ENCODE measurements at regions not wholly inside any gene's neighbourhood (a gene's known extent, or its start where the extent isn't known, plus 50 kb on each side); places are given as distances from the start of the nearest gene placed in this dataset.

DNA sequence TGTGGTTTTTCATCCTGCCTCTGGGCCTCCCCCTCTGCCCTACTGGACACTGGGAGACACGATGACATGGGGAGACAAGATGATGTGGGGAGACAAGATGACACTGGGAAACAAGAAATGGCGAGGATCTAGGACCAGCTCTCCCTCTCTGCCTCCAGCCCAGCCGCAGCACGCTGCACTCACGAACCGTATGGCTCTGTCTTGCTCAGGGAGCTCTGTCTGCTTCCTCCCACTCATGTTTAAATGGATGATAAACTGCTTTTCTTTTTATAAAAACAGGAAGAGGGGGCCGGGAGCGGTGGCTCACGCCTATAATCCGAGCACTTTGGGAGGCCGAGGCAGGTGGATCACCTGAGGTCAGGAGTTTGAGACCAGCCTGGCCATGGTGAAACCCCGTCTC is 73.7 kb downstream of the SPATA31D1 start:
- Histone ChIP-seq H3K36me3 (ENCODE audit: control insufficient read depth, low read length) (no peaks in the 10 kb centered on the region), H3K79me2 (ENCODE audit: control insufficient read depth, low read length) (no peaks in the 10 kb centered on the region)

DNA sequence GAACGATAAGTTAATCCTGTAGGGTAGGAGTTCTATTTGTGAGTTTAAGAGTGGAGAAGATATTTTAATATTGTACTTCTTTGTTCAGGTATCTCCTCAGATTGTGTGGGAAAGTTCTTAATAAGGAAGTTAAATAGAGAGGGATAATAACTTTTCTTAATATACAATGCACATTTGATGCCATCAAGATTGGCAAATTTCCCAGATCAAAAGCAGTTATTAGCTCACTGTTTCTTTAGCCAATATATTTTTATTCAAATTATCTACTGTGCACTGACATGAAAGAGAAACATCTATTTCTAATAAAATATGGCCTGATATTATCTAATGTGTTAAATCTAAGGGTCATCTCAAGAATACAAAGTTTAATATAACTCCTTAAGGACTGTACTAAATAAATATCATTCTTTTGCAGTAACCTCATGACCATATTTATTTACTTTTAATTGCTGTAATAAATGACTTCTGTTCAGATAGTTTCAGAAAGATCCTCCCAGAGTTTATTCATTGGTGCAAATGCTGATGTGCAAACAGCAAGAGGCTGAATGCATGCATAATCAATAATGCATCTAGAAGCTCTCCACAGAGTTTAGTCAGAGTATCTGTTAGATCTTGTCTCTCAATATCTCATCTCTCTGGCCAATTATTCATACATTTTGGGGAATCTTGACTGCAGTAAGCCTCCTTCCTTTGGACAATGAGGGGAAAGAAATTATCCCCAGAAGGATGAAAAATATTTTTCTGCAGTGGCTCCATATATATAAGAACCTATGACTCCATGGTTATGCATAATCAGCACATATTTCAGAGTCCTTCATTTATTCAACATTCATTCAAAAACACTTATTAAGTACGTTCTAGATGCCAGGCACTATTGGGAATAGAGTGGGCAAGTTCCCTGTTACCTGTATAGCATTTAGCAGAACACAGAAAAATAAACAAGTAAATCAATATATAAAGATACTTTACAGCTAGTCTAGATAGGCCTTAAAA is 85.3 kb downstream of the SPATA31D1 start:
- no peak overlapping the region for H3K27ac ChIP-seq (ENCODE audit: low read depth, low read length)
- no peaks in the 10 kb centered on the region for H3K79me2 ChIP-seq (ENCODE audit: control insufficient read depth, low read length)
- TF ChIP-seq, protein P1, sequence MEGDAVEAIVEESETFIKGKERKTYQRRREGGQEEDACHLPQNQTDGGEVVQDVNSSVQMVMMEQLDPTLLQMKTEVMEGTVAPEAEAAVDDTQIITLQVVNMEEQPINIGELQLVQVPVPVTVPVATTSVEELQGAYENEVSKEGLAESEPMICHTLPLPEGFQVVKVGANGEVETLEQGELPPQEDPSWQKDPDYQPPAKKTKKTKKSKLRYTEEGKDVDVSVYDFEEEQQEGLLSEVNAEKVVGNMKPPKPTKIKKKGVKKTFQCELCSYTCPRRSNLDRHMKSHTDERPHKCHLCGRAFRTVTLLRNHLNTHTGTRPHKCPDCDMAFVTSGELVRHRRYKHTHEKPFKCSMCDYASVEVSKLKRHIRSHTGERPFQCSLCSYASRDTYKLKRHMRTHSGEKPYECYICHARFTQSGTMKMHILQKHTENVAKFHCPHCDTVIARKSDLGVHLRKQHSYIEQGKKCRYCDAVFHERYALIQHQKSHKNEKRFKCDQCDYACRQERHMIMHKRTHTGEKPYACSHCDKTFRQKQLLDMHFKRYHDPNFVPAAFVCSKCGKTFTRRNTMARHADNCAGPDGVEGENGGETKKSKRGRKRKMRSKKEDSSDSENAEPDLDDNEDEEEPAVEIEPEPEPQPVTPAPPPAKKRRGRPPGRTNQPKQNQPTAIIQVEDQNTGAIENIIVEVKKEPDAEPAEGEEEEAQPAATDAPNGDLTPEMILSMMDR (IDR thresholded peaks at IDR 0.05; ENCODE audit: low read depth, low read length, poor library complexity, severe bottlenecking), result no peak
- no peak for TF ChIP-seq EZH2phosphoT487 (IDR thresholded peaks at IDR 0.05; ENCODE audit: borderline replicate concordance, low read length)
- no peak overlapping the region for H3K4me3 ChIP-seq (ENCODE audit: low read length)
- no peaks in the 10 kb centered on the region for H3K9me3 ChIP-seq (ENCODE audit: control insufficient read depth, insufficient read depth, low read length)
- no peaks in the 10 kb centered on the region for H3K36me3 ChIP-seq (ENCODE audit: control insufficient read depth, low read length)
- H3F3A ChIP-seq (ENCODE audit: control insufficient read depth, insufficient read depth), result no peaks in the 10 kb centered on the region
- no peaks in the 10 kb centered on the region for H3K4me1 ChIP-seq (ENCODE audit: control insufficient read depth, low read length)
- H4K20me1 ChIP-seq (ENCODE audit: control insufficient read depth, insufficient read depth, low read depth, low read length), result no peaks in the 10 kb centered on the region
- H3K9me2 ChIP-seq (replicated peaks; ENCODE audit: control insufficient read depth, low read length), result no peaks in the 10 kb centered on the region
- no peak overlapping the region for H3K4me2 ChIP-seq (ENCODE audit: low read length)
- no peaks in the 10 kb centered on the region for H3K27me3 ChIP-seq (ENCODE audit: control insufficient read depth, low read length)

More for the DNA sequence above, 73.7 kb downstream of the SPATA31D1 start:
- H3F3A ChIP-seq (ENCODE audit: control insufficient read depth, insufficient read depth), result no peaks in the 10 kb centered on the region
- TF ChIP-seq, protein P1 (IDR thresholded peaks at IDR 0.05; ENCODE audit: low read depth, low read length, poor library complexity, severe bottlenecking), result no peak
- no peak for TF ChIP-seq EZH2phosphoT487 (IDR thresholded peaks at IDR 0.05; ENCODE audit: borderline replicate concordance, low read length)
- no peaks in the 10 kb centered on the region for H3K4me1 ChIP-seq (ENCODE audit: control insufficient read depth, low read length)
- H3K4me3 ChIP-seq (ENCODE audit: low read length), result no peak overlapping the region
- H3K27me3 ChIP-seq (ENCODE audit: control insufficient read depth, low read length), result no peaks in the 10 kb centered on the region
- H3K9me3 ChIP-seq (ENCODE audit: control insufficient read depth, insufficient read depth, low read length), result no peaks in the 10 kb centered on the region
- no peak overlapping the region for H3K27ac ChIP-seq (ENCODE audit: low read depth, low read length)
- no peak overlapping the region for H3K4me2 ChIP-seq (ENCODE audit: low read length)
- no peaks in the 10 kb centered on the region for H3K9me2 ChIP-seq (replicated peaks; ENCODE audit: control insufficient read depth, low read length)
- H4K20me1 ChIP-seq (ENCODE audit: control insufficient read depth, insufficient read depth, low read depth, low read length), result no peaks in the 10 kb centered on the region

DNA sequence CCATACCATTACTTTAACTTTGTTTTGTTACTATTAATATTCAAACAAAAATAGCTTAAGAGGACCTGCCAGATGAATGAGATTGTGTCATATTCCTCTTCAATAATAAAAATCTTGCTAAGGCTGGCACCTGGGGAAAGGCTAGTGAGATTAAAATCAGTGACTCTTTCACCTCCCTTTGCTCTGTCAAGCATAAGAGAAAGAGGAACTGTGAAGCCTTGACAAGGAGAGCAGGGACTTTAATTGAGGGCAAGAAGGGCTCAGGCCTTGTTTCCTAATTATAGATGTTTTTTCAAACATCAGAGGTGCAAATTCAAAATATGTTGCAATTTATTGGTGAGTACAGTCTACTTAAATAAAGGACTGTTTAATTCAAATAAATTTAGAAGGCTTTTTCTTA is 91.7 kb downstream of the SPATA31D1 start:
- TF ChIP-seq EZH2phosphoT487 (IDR thresholded peaks at IDR 0.05; ENCODE audit: borderline replicate concordance, low read length), result no peak
- H3K27ac ChIP-seq (ENCODE audit: low read depth, low read length), result no peak overlapping the region
- H3K4me3 ChIP-seq (ENCODE audit: low read length), result no peak overlapping the region
- H3K4me1 ChIP-seq (ENCODE audit: control insufficient read depth, low read length), result no peaks in the 10 kb centered on the region
- no peaks in the 10 kb centered on the region for H3K36me3 ChIP-seq (ENCODE audit: control insufficient read depth, low read length)
- no peaks in the 10 kb centered on the region for H3K79me2 ChIP-seq (ENCODE audit: control insufficient read depth, low read length)
- no peaks in the 10 kb centered on the region for H3K9me2 ChIP-seq (replicated peaks; ENCODE audit: control insufficient read depth, low read length)
- H3K4me2 ChIP-seq (ENCODE audit: low read length), result no peak overlapping the region
- no peaks in the 10 kb centered on the region for H3K27me3 ChIP-seq (ENCODE audit: control insufficient read depth, low read length)
- H3K9me3 ChIP-seq (ENCODE audit: control insufficient read depth, insufficient read depth, low read length), result no peaks in the 10 kb centered on the region
- H3F3A ChIP-seq (ENCODE audit: control insufficient read depth, insufficient read depth), result no peaks in the 10 kb centered on the region
- H4K20me1 ChIP-seq (ENCODE audit: control insufficient read depth, insufficient read depth, low read depth, low read length), result no peaks in the 10 kb centered on the region

DNA sequence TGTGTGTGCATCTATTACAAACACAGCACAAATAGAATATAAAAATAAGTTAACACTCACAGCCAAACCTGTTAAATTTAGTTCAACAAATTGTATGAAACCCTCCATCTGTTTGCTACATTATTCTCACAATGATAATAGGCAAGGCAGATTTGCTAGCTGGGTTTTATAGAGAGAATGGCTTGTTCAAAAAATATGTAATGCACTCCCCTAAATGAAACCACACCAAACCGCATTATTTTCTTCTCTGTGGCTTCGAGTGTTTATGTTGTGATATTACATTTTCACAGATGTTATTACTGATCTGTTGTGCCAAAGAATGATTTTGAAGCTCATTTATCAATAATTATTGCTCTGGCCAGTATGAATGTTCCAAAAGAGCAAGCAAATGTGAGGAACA is 92.9 kb downstream of the SPATA31D1 start:
- no peaks in the 10 kb centered on the region for H4K20me1 ChIP-seq (ENCODE audit: control insufficient read depth, insufficient read depth, low read depth, low read length)
- no peaks in the 10 kb centered on the region for H3K4me1 ChIP-seq (ENCODE audit: control insufficient read depth, low read length)
- H3K36me3 ChIP-seq (ENCODE audit: control insufficient read depth, low read length), result no peaks in the 10 kb centered on the region
- no peaks in the 10 kb centered on the region for H3K27me3 ChIP-seq (ENCODE audit: control insufficient read depth, low read length)
- no peaks in the 10 kb centered on the region for H3K9me2 ChIP-seq (replicated peaks; ENCODE audit: control insufficient read depth, low read length)
- no peak for TF ChIP-seq EZH2phosphoT487 (IDR thresholded peaks at IDR 0.05; ENCODE audit: borderline replicate concordance, low read length)
- TF ChIP-seq, protein P1 (IDR thresholded peaks at IDR 0.05; ENCODE audit: low read depth, low read length, poor library complexity, severe bottlenecking), result no peak
- no peak overlapping the region for H3K4me3 ChIP-seq (ENCODE audit: low read length)
- no peaks in the 10 kb centered on the region for H3K79me2 ChIP-seq (ENCODE audit: control insufficient read depth, low read length)
- H3K4me2 ChIP-seq (ENCODE audit: low read length), result no peak overlapping the region
- no peaks in the 10 kb centered on the region for H3K9me3 ChIP-seq (ENCODE audit: control insufficient read depth, insufficient read depth, low read length)
- H3F3A ChIP-seq (ENCODE audit: control insufficient read depth, insufficient read depth), result no peaks in the 10 kb centered on the region
- H3K27ac ChIP-seq (ENCODE audit: low read depth, low read length), result no peak overlapping the region

Data from DOHH2 (cell line).